Stimulated activated naive CD8-positive, alpha-beta T cell treated with anti-CD3 and anti-CD28 coated beads, Interleukin-15, Interleukin-2, amounts not matched to agents 100 U/mL and 50 U/mL, for 24 hours (primary cell): ENCODE measurements at regions not wholly inside any gene's neighbourhood (a gene's known extent, or its start where the extent isn't known, plus 50 kb on each side); places are given as distances from the start of the nearest gene placed in this dataset.
A peak's percentile ranks its signal among the peaks of the same experiment; 100 is the strongest.
"Not testable (repeated sequence)": the region's sequence is repeated elsewhere in the genome, so short reads cannot be mapped to it uniquely, and the experiment has no call there.

ENCODE experiments used
- ATAC-seq: fragments of 150-1000 bp; cut with Tn5 transposase; one replicate; pipeline ENCODE4 v1.10.0; 2021
- DNase-seq: peaks from one replicate; pipeline ENCODE4 v3.0.0; 2021

GRCh38 chr10:33611423-33611822 is 277.0 kb upstream of the NRP1 start:
- no peak for ATAC-seq
- no peak for DNase-seq

- no peak for ATAC-seq
- DNase-seq: no peak
Observed at GRCh38 chr10:33609546-33609945, 275.1 kb upstream of the NRP1 start.

GRCh38 chr10:33602278-33602677 is 267.8 kb upstream of the NRP1 start:
- ATAC-seq (no peak), DNase-seq (no peak)

- DNase-seq (no peak), ATAC-seq (no peak)
Observed at GRCh38 chr10:33600381-33600780, 265.9 kb upstream of the NRP1 start.

GRCh38 chr10:33596422-33596821 is 262.0 kb upstream of the NRP1 start:
- ATAC-seq: no peak
- no peak for DNase-seq

GRCh38 chr10:33594475-33594874 is 260.0 kb upstream of the NRP1 start:
- no peak for DNase-seq
- ATAC-seq: no peak

- ATAC-seq (no peak), DNase-seq (no peak)
Observed at GRCh38 chr10:33588974-33589600, 254.6 kb upstream of the NRP1 start.

DNA sequence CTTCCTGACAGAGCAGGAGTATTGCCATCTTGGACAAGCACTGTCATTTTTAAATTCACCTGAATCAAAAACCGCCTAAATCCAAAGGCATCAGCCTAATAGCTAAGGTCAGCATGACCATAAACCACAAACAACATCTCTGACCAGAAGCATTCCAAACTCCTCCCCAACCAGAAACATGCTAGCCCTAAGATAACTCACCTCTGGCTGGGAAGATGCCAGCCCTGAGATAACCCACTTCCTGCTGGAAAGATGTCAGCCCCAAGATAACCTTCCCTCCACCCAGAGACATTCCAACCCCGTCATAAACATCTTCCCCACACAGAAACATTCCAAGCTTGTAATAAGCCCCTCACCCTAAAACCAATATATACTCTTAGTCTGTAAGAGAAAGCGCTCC is 250.1 kb upstream of the NRP1 start:
- DNase-seq, ATAC-seq: not testable (repeated sequence)

- no peak for ATAC-seq
- DNase-seq: no peak
Observed at GRCh38 chr10:33579996-33580395, 245.5 kb upstream of the NRP1 start.

DNA sequence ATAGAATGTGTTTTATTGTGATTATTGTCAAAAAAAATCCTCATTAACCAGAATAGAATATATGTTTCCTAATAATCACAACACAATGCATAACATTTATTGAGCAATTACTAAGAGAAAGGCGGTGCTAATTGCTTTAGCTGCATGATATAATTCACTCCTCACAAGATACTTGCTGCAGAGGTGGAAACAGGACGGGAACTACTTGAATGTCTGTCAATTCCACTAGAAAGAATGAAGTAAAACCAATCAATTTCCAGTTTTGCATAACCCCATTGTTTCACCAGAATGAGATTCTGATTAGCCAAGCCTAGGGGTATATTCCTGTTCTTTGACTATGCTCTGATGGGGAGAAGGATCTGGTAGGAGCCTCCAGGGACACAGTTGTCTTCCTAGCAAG is 239.1 kb upstream of the NRP1 start:
- ATAC-seq (no peak), DNase-seq (no peak)

GRCh38 chr10:33571616-33572015 is 237.1 kb upstream of the NRP1 start:
- DNase-seq (no peak), ATAC-seq (no peak)

DNA sequence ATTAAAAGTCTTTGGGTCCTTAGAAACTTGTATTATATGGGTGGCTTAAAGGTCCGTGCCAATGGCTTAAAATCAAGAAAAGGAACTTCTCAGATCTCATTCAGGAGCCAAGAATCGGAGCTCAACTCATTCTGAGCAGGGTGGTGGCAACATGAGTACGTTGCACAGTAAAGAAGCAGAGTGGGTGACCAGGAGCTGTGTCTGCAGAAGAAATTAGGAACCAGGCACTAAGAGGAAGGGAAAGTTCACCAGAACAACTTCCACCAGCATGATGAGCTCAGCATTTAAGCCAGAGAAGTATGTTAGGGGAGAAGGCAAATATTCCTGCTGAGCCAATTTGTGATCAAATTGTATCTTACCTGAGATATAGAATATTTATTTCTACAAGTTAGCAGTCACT is 236.0 kb upstream of the NRP1 start:
- DNase-seq (no peak), ATAC-seq (no peak)

GRCh38 chr10:33569702-33570101 is 235.2 kb upstream of the NRP1 start:
- ATAC-seq (no peak), DNase-seq (no peak)

GRCh38 chr10:33566426-33566825 is 232.0 kb upstream of the NRP1 start:
- no peak for DNase-seq
- no peak for ATAC-seq

GRCh38 chr10:33566001-33566400 is 231.5 kb upstream of the NRP1 start:
- no peak for DNase-seq
- no peak for ATAC-seq

- DNase-seq (no peak), ATAC-seq (no peak)
Observed at GRCh38 chr10:33565231-33565630, 230.8 kb upstream of the NRP1 start.

- peak; percentile 32 for ATAC-seq
- DNase-seq: no peak
Observed at GRCh38 chr10:33559105-33559504, 224.6 kb upstream of the NRP1 start.

DNA sequence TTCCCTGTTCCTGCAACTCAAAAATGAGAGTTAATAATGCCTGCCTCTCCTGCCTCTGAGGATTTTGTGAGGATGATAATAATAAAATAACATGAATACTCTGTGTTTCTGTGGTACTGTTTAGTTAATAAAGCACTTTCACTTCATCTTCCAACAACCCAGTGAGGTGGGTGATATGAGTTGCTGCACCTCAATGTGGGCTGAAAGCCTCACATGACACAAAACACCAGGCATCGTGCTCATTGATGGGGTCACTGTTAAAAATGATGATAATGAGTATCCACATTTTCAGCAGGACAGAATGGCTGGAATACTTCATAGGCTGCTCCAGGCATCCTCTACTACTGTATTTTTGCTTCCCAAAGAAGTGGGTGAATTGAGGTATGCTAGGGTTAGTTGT is 222.8 kb upstream of the NRP1 start:
- no peak for ATAC-seq
- DNase-seq: no peak

GRCh38 chr10:33556620-33557019 is 222.2 kb upstream of the NRP1 start:
- ATAC-seq: no peak
- DNase-seq: no peak

- ATAC-seq: no peak
Observed at GRCh38 chr10:33556103-33556502, 221.6 kb upstream of the NRP1 start.

GRCh38 chr10:33553748-33554571 is 219.5 kb upstream of the NRP1 start:
- no peak for ATAC-seq
- DNase-seq: no peak

More at GRCh38 chr10:33556103-33556502, 221.6 kb upstream of the NRP1 start:
- no peak for DNase-seq

- ATAC-seq: no peak
Observed at GRCh38 chr10:33552290-33552689, 217.8 kb upstream of the NRP1 start.

GRCh38 chr10:33550811-33551210 is 216.3 kb upstream of the NRP1 start:
- no peak for DNase-seq
- ATAC-seq: no peak

More at GRCh38 chr10:33552290-33552689, 217.8 kb upstream of the NRP1 start:
- DNase-seq: no peak

DNA sequence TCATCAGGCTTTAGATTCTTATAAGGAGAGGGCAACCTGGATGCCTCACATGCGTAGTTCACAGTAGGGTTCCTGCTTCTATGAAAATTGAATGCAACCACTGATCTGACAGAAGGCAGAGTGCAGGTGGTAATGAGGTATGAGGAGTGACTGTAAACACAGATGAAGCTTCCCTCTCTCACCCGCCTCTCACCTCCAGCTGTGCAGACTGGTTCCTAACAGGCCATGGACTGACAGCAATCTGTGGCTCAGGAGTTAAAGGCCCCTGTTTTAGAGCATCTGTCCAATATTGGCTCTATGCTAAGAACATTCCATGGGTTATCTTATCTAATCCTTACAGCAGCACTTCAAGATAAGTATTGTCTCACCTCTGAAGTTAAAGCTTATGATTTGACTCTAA is 213.5 kb upstream of the NRP1 start:
- DNase-seq (no peak), ATAC-seq (no peak)
